ENCODE measurements at regions not wholly inside any gene's neighbourhood (a gene's known extent, or its start where the extent isn't known, plus 50 kb on each side); places are given as distances from the start of the nearest gene placed in this dataset.
"Not testable (repeated sequence)": the region's sequence is repeated elsewhere in the genome, so short reads cannot be mapped to it uniquely, and the experiment has no call there.

DNA sequence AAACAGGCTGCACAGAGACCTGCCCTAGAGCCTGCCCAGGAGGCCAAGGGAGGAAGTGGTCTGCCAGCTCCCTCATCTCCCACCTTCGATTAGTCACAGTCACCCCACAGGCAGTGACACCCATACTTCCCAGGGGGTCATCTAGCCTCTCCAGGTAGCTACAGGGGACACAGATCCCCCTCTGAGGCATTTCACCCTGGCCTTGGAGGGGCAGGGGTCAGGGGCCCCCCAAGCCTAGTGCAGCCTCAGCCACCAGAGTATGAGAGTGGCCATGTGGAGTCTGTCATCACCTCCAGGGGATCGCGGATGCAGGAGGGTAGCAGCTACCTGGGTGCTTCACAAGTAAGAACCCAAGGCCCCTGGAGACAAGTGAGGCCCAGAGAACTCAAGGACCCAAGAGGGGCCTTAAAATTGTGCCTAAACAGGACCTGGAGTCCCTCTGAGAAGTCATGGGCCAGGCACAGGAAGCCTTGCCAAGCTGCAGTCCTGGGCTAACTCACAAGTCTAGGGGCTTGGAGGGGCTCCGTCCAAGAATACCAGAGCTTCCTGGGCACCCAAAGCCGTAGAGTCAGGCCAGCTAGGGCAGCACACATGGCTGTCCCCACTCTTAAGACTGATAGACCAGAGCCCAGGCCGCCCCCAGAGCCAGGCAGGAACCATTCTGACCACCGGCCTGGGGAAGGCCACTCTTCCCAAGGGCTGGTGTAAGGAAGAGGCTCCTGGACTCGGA, 354.3 kb upstream of the ID2 start:
- intact Hi-C loops (cut with DNase I) = loop anchor here in 1 of 2 donors (10.0 kb wide), 1 partner anchor 1027 kb away; no protein-coding TSS in a partner anchor
- DNase-seq (ENCODE audit: low spot score) = no peak

DNA sequence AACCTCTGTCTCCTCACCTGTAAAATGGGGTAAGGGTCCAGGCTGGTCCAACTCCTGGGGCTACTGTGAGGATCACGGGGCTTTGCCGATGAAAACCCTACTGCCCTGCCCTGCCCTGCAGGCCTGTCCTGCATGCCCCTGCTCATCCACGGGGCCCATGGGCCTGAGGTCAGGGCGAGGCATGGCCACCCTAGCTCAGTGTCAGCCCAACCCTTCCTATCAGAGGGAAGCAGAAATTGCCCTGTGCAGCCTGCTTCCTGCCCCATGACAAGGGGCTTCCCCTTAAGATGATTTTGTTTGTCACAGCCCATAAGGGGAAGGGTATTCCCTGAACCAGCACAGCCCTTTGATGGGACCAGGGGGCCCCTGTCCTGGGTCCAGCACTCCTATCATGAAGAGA, 353.6 kb upstream of the ID2 start:
- DNase-seq (ENCODE audit: low spot score) = no peak
- intact Hi-C loops (cut with DNase I) = loop anchor here in 1 of 2 donors (10.0 kb wide), 1 partner anchor 1027 kb away; no protein-coding TSS in a partner anchor

DNA sequence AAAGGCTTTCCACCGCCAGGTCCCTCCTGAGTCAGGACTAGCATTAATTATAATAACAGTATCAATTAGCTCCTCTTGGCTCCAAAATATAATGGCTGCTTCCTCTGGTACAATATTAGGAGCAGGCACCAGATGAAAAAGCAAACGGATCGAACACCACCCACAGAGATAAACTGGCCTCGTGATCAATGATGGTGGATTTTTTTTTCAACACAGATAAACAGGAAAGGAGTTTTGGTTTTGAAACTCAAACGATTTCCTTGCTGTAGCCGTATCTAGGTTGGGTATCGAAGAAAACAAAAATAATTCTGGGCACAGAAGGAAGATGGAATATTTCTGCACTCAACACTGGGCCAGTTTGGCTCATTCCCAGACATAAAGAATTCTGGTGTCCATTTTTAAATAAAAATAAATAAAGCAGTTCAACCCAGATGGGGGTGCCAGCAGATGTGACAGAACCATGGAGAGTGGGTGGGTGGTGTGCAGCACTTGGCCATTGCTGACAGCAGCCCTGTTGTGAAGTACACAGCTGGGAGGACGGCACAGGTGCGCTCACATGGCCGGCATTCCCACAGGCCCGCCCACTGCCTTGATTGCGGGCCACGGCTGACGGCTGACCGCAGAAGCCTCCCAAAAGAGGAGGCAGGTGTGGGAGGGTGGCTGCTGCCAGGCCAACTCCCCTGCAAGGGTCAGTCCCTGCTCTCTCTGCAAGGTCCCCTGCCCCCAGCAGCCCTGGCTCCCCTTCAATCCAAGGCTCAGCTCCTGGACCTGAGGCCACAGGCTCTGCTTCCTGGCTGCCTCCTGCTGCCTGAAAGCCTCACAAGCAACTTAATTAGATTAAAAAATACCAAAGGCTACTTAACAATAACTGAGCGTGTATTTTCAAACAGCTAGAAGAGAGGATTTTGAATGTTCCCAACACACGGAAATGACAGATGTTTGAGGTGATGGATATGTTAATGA, 351.9 kb upstream of the ID2 start:
- intact Hi-C loops (cut with DNase I) = loop anchor here in 1 of 2 donors (10.0 kb wide), 1 partner anchor 1025 kb away; no protein-coding TSS in a partner anchor

DNA sequence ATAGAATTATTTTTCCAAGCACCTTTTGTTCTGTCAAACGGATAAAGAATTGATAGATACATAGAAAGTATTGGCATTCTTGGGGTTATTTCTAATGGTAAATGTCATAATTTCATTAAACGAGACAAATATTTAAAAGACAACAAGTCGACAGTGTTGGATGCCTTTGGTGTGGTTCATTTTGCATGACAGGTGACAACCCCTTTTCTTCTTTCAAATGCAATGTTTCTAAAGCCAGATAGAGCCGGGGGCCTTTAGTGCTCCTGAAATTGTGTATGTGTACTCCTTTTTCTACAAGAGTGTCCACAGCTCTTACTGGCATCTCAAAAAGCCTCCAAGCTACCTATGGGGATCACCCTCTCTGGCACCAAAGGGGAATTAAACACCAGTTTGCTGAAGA, 350.8 kb upstream of the ID2 start:
- DNase-seq (ENCODE audit: low spot score) = no peak
- intact Hi-C loops (cut with DNase I) = no loop called here

More for the DNA sequence above, 351.9 kb upstream of the ID2 start:
- DNase-seq (ENCODE audit: low spot score) = no peak

DNA sequence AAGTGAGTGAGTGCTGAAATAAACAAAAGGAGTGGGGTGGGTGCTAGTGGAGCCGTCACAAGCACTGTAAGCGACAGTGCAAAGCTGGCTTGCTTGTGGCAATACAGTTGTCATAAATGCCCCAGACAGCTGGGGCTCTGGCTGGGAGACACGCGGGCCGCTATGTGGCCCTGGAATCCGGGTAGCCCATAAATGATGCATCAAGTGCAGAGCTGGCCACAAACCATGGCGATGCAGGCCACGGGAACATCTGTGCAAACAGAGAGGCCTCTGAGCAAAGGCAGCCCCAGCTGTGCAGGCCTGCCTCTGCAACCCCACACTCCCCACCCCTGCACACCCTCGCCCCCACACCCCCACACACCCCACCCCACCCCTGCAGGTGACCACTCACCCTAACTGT, 349.2 kb upstream of the ID2 start:
- DNase-seq (ENCODE audit: low spot score) = no peak
- intact Hi-C loops (cut with DNase I) = no loop called here

DNA sequence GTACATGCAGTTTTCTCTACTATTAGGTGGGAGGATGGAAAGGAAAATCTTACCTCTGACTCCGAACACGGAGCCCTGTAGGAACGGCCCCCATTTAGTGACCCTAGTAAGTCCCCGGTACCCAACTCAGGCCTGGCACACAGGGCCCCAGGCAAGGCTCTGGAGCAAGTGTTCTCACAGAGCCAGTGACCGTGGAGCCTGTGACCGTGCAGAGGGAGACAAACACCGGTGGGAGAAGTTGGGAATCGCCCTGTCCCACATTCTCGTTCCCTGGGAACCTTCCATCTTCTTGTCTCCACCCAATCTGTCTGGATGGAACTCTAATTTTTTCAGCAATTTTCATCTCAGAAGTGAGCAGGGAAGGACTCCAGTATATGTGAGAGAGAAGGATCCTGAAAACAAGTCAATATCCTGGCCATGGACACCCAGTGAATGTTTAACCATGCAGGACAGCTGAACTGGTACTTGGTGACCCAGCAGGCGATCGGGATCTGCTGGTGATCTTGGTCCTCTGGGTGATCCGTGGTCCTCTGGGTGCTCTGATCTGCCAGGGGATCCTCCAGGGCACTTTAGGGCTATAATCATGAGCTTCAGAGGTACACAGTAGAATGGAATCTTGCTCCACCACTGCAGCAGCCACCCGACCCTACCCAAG, 348.6 kb upstream of the ID2 start:
- DNase-seq (ENCODE audit: low spot score) = no peak
- intact Hi-C loops (cut with DNase I) = no loop called here

DNA sequence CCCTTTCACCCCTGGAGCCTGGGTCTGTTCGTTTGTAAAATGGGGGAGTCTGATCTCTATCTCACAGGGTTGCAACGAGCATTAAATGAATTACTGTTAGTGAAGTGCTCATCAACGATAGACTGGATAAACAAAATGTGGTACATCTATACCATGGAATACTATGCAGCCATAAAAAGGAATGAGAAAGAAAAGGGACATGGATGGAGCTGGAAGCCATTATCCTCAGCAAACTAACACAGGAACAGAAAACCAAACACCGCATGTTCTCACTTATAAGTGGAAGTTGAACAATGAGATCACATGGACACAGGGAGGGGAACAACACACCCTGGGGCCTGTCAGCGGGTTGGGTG, 348.0 kb upstream of the ID2 start:
- intact Hi-C loops (cut with DNase I); DNase-seq (ENCODE audit: low spot score): not testable (repeated sequence)

DNA sequence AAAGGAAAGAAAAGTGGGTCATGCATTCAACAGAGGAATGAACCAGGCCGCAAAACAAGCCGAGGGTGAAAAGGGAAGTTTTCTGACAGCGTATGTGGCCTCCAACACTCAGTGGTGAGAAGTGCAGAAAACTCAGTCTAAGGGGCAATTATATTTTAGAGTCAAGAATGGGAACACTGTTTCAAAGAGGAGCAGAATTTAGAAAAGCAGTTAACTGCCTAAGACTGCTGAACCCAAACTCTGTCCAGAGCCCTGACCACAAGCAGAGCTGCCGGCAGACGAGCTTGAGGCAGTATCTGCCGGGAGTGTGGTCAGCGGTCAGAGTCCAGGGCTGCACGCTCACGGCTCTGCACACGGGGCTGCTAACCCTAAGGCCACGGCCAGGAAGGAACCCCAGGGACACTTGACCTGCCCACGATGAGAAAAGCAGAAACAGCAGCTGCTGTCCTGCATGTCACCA, 347.0 kb upstream of the ID2 start:
- intact Hi-C loops (cut with DNase I) = no loop called here
- no peak for DNase-seq (ENCODE audit: low spot score)

DNA sequence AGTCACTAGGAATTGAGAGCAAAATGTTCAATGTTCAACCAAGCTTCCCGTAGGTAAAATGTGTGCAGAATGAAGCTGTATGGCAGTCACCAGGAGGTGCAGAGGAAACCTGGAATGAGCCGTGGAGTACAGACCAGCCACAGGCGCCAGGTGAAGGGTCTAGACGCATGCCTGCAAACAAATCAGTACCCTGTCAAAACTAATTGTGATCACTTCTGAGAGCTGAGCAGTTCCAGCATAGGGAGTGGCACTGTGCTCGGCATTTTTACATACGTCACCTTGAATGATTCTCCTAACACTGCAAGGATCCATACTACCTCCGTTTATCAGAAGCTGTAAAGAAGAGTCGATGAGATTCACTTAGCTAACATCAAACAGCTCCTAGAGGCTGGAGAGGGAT, 346.1 kb upstream of the ID2 start:
- intact Hi-C loops (cut with DNase I) = no loop called here
- DNase-seq (ENCODE audit: low spot score) = no peak

DNA sequence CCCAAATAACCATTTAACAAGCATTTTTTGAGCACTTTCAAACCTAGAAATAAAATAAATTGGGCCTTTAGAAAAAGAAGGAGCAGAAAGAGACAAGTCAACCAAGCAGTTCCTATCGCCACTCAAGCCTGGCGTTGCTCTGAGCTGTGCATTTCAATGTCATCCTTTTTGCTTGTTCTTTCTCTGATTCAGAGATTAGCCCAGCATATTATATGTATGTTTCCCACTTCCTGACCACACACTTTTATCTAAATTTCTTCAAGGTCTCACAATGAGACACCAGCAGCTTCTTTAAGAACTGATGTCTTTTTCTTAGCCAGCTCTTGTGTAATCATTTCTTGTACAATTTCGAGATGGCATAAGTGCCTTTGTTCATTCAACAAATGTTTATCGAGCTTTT, 344.5 kb upstream of the ID2 start:
- intact Hi-C loops (cut with DNase I) = no loop called here
- DNase-seq (ENCODE audit: low spot score) = no peak

DNA sequence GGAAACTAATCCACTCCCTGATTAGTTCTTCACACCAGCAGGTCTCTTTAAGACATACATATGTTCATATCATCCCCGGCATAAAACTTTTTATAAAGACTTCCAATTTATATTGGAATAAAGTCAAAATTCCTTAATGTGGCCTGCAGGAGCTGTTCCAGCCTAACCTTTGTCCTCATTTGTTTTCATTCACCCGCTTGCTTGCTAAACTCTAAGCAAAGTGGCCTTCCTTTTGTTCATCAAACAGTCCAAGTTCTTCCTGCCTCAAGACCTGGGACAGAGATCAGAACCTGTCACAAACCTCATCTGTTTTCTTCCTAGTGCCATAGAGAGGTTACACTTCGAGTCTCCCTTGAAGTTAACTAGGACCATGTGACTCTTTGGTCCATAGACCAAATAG, 339.4 kb upstream of the ID2 start:
- no peak for DNase-seq (ENCODE audit: low spot score)
- intact Hi-C loops (cut with DNase I) = no loop called here

DNA sequence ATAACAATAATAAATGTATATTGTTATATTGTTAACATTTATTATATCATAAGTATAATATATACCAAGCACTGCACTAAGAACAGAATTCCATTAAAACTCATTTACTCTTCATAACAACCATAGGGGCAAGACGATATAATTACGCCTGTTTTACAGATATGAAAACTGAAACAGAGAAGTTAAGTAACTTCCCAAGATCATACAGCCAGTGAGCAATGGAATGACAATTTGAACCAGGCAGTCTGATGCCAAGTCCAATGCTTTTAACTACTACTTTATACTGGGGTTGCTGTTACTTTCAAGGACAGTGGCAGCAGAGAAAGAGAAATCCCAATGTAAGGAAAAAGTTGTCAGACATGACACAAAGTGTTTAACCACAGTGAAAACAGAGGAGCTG, 338.8 kb upstream of the ID2 start:
- DNase-seq (ENCODE audit: low spot score) = no peak
- intact Hi-C loops (cut with DNase I) = no loop called here

DNA sequence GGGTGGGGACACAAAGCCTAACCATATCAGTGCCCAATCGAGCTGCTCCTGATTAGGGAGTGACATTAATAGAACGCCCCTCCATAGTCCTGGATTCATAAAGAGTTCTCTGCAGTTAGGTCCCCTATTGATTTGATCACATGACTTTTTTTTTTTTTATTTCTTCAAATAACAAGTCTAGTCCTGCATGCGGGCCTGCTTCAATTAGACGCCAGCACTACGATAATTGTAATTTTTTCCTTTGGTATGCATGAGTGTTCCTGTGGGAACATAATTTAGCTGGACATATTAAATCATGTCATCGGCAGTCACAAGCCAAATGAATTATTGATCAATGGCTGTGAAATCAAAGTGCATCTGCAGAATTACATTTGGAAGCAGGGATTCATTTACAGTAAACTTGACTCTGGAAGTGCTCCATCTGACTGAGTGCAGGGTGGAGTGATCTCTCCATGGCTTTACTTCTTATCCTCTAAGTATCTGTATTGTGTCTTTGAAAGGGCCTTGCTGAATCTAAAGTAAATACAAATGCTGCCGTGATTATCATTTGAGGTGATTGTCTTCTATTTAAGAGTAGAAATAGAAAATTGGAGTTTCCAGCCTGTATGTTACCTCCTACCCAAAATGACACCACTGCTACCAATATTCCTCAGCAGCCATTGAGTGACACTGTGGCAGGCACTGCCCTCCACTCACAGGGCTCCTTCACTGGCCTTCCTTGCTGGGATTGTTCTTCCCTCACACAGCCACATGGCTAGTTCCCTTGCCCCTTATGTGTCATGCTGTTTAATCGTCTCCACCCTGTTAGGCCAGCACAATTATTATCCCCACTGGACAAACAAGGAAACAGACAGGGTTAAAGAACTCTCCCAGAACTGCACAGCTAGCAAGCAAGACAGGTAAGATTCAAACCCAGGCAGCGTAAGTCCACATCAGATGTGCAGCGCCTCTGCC, 337.4 kb upstream of the ID2 start:
- no peak for DNase-seq (ENCODE audit: low spot score)
- intact Hi-C loops (cut with DNase I) = no loop called here

DNA sequence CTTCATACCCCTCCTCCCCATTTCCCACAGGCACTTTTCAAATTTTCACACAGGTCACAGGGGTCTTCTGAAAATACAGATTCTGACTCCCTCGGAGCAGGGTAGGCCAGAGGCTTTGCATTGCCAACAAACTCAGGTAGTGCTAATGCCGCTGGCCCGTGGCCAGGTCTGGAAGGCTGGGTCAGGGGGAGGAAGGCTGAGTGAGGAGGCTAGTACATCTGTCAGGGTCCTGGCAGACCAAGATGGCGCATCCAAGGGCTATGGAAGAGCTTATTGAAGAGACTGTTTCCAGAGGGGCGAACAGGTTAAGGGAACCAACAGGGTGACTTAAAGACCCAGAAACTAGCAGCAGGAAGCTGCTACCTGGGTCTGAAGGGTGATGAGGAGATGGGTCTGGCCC, 336.7 kb upstream of the ID2 start:
- intact Hi-C loops (cut with DNase I) = no loop called here
- DNase-seq (ENCODE audit: low spot score) = no peak

DNA sequence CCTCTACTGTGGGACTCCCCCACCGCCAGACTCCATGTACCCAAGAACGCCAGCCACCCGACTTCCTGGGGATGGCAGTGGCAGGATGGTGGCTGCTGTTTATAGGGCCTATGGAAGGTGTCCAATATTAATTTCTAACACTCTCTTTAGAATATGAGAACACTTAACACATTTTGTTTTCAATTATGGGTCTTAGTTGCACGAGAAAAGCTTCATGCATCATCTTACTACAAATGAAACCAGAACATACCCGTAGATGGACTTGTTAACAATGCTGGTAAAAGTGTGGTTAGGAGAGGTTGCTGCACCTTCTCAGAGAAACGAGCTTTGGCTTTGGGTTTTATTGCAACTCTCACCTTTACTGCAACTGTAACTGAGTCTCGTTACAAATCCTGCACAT, 335.6 kb upstream of the ID2 start:
- intact Hi-C loops (cut with DNase I) = no loop called here
- DNase-seq (ENCODE audit: low spot score) = no peak

DNA sequence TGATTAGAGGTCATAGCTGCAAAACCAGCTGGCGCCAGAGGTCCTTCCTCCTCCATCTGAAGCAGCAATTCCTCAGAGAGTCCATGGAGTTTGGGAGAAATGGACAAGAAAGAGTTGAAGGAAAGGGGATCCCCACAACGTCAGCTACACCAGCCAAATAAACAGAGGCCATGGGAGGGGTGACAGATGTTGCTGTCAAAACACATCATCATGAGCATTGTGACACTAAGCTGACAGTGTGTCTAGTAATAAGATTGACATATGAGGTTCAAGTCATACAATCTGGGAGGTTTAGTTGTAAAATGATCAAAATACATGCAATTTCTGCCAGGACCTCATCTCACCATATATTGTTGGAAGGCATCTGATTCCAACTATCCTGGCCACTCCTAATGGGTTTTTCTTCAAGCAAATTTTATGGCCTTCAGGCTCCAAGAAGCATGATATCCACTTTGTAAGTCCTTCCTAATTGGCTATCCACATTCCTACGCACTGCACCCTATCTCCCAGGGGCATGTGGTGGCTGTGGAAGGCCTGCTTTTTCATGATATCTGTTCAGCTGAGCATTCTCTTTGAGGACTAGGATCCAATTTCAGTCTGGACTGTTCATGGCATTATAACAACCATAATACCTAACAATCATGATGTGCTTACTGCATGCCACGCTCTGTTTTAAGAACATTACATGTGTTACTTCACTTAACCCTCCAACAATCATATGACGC, 335.0 kb upstream of the ID2 start:
- intact Hi-C loops (cut with DNase I) = no loop called here
- DNase-seq (ENCODE audit: low spot score) = no peak

DNA sequence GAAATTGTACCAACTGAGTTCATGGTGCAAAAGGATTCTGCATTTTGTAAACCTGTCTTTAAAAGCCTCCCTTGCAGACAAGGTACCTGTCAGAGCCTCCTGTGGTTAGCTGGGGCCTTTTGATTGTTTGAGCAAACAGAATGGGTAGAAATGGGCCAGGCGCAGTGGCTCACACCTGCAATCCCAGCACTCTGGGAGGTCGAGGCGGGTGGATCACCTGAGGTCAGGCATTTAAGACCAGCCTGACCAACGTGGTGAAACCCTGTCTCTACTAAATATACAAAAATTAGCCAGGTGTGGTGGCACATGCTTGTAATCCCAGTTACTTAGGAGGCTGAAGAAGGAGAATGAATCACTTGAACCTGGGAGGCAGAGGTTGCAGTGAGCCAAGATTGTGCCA, 332.9 kb upstream of the ID2 start:
- DNase-seq (ENCODE audit: low spot score); intact Hi-C loops (cut with DNase I): not testable (repeated sequence)

DNA sequence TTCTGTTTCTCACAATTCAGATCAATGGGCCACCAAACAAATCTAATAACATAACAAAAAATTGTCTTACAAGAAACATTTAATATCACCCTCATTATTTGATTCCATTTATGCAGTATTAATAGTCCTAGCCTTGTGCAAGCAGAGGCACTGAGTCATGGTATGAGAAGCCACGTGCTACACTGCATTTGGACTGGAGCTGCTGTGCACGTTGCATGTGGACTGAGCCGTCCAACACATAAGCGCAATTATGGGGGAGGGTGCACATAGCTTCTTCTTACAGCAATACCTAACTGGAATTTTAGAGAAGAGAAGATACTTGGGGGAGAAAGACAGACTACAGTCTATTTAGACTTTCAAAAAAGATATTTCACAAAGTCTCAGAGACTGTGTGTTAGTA, 329.6 kb upstream of the ID2 start:
- no peak for DNase-seq (ENCODE audit: low spot score)
- intact Hi-C loops (cut with DNase I) = no loop called here
